IPS DF 4.7 (cell line): ENCODE measurements at regions not wholly inside any gene's neighbourhood (a gene's known extent, or its start where the extent isn't known, plus 50 kb on each side); places are given as distances from the start of the nearest gene placed in this dataset.
"Not testable (repeated sequence)": the region's sequence is repeated elsewhere in the genome, so short reads cannot be mapped to it uniquely, and the experiment has no call there.

Experiments
- DNase-seq: peaks from one replicate; pipeline ENCODE4 v3.0.0-alpha.2; 2013; ENCODE audit warnings: low spot score; ENCODE audit errors: extremely low read depth

GRCh38 chr2:17196380-17196779 lies 321.9 kb downstream of the RAD51AP2 start:
- DNase-seq, result no peak

GRCh38 chr2:17195016-17195415 lies 323.2 kb downstream of the RAD51AP2 start:
- DNase-seq, result no peak

- no peak for DNase-seq
These were observed 324.2 kb downstream of the RAD51AP2 start for GRCh38 chr2:17194083-17194482.

GRCh38 chr2:17193433-17193890 lies 324.8 kb downstream of the RAD51AP2 start:
- DNase-seq, result not testable (repeated sequence)

- DNase-seq, result no peak
These were observed 327.0 kb downstream of the RAD51AP2 start for GRCh38 chr2:17191223-17191622.

- DNase-seq, result no peak
These were observed 327.7 kb downstream of the RAD51AP2 start for GRCh38 chr2:17190527-17190926.

GRCh38 chr2:17188721-17189120 lies 329.5 kb downstream of the RAD51AP2 start:
- no peak for DNase-seq

- no peak for DNase-seq
These were observed 333.7 kb downstream of the RAD51AP2 start for GRCh38 chr2:17184512-17184911.

- no peak for DNase-seq
These were observed 335.8 kb downstream of the RAD51AP2 start for GRCh38 chr2:17182399-17182798.

GRCh38 chr2:17181051-17181752 lies 337.0 kb downstream of the RAD51AP2 start:
- DNase-seq, result no peak

- no peak for DNase-seq
These were observed 339.0 kb downstream of the RAD51AP2 start for GRCh38 chr2:17179145-17179808.

GRCh38 chr2:17177088-17177487 lies 341.2 kb downstream of the RAD51AP2 start:
- DNase-seq, result no peak

GRCh38 chr2:17171446-17172049 lies 346.7 kb downstream of the RAD51AP2 start:
- DNase-seq, result peak; percentile 46

- DNase-seq, result no peak
These were observed 351.7 kb downstream of the RAD51AP2 start for GRCh38 chr2:17166506-17166905.

GRCh38 chr2:17164550-17164949 lies 353.7 kb downstream of the RAD51AP2 start:
- no peak for DNase-seq

GRCh38 chr2:17163638-17164037 lies 354.6 kb downstream of the RAD51AP2 start:
- no peak for DNase-seq

GRCh38 chr2:17162713-17163112 lies 355.5 kb downstream of the RAD51AP2 start:
- DNase-seq, result no peak

GRCh38 chr2:17160594-17160993 lies 357.6 kb downstream of the RAD51AP2 start:
- no peak for DNase-seq

- no peak for DNase-seq
These were observed 362.2 kb downstream of the RAD51AP2 start for GRCh38 chr2:17156086-17156485.

GRCh38 chr2:17149945-17150344 lies 368.3 kb downstream of the RAD51AP2 start:
- DNase-seq, result no peak

- no peak for DNase-seq
These were observed 369.7 kb downstream of the RAD51AP2 start for GRCh38 chr2:17148407-17149145.

GRCh38 chr2:17146358-17146757 lies 371.9 kb downstream of the RAD51AP2 start:
- DNase-seq, result no peak
